Fibroblast of the aortic adventitia (primary cell): ENCODE measurements at regions not wholly inside any gene's neighbourhood (a gene's known extent, or its start where the extent isn't known, plus 50 kb on each side); places are given as distances from the start of the nearest gene placed in this dataset.

ENCODE experiments used
- DNase-seq: peaks from one replicate; pipeline ENCODE4 v3.0.0-alpha.2; 2010; ENCODE audit warnings: low read depth
- H3K4me3 ChIP-seq: 2 replicates; pipeline ENCODE4 v1.5.1; 2011; ENCODE audit warnings: low read depth, mild to moderate bottlenecking, control low read depth, low read length, moderate library complexity
- TF ChIP-seq, protein P1 (sequence below): IDR thresholded peaks from 2 replicates; pipeline ENCODE4 v1.5.1; 2011; ENCODE audit warnings: mild to moderate bottlenecking, low read length, control low read depth, inconsistent platforms; ENCODE audit not compliant: insufficient read depth

DNA sequence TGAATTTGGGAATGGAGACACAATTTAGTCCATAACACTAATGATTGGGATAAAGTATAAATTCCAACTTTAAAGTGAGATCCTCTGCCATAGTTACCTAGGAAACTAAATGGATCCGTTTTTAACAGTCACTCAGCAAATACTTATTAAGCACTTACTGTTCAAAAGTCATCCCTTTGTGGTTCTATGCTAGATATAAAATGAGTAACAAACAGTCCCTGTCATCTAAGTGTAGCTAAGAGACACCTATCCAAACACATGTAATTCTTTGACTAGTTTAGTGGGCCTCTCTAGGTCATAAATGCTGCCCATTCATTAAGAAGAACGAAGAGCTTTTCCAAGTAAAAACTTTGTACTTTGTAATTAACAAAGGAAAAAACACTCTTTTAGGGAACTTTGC, 244.2 kb upstream of the CDIN1 start:
- TF ChIP-seq, protein P1, sequence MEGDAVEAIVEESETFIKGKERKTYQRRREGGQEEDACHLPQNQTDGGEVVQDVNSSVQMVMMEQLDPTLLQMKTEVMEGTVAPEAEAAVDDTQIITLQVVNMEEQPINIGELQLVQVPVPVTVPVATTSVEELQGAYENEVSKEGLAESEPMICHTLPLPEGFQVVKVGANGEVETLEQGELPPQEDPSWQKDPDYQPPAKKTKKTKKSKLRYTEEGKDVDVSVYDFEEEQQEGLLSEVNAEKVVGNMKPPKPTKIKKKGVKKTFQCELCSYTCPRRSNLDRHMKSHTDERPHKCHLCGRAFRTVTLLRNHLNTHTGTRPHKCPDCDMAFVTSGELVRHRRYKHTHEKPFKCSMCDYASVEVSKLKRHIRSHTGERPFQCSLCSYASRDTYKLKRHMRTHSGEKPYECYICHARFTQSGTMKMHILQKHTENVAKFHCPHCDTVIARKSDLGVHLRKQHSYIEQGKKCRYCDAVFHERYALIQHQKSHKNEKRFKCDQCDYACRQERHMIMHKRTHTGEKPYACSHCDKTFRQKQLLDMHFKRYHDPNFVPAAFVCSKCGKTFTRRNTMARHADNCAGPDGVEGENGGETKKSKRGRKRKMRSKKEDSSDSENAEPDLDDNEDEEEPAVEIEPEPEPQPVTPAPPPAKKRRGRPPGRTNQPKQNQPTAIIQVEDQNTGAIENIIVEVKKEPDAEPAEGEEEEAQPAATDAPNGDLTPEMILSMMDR: no peak
- no peak overlapping the region for H3K4me3 ChIP-seq
- DNase-seq: no peak

DNA sequence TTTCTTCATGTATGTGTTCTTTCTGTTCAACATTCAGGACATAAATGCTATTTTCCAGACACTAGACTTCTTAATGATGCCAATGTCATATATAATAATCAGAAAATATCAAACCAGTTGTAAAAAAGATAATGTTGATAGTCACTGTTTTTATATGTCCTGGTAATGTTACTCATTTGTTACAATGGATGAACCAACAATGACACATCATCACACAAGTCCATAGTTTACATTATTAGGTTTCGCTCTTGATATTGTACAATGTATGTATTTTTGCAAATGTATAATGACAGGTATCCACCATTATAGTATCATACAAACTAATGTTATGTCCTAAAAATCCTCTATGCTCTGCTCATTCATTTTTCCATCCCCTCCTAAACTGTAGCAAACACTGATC, 243.8 kb upstream of the CDIN1 start:
- DNase-seq: no peak
- TF ChIP-seq, protein P1: no peak
- no peak overlapping the region for H3K4me3 ChIP-seq

DNA sequence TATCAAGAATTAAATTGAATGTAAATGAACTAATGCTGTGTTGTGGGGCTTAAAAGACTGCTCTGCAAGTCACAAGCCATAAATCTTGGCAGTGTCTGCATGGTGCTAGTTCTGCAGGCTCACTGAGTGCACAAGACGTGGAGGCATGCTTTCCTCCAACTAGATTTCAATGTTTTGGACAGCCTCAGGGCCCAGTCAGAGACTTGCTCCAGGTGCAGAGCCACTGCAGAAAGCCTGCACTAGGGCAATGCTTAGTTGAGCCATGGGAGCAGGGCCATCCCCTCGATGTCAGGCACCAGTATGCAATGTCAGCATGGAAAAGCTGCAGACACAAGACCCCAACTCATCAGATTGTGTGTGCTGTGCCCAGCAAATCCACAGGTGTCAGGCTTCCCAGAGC, 234.5 kb upstream of the CDIN1 start:
- TF ChIP-seq, protein P1: no peak
- no peak overlapping the region for H3K4me3 ChIP-seq
- DNase-seq: no peak

DNA sequence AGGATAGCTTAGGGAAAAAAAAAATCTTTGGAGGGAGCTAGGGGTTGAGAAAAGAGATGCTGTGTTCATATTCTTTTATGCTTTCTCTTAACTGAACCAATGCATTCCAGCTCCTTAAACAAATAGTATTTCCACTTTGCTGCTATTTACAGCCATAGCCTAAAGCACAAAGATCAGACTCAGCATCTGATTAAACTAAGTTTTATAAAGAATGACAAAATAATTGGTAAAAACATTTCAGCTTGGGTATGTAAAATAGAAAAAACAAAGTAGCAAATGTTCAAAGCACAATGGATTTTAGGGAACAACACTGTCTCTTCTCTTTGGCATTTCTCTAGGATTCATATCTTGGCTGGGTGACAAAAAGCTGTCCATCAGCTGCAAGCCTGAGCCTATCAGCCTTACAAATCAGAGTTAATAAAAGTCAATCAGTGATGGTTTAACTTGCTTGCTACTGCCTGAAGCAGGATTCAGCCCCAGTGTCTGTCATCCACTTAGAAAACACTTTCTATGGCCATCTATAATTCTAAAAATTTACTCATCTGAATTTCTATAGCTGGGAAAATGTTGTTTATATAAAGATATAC, 232.1 kb upstream of the CDIN1 start:
- TF ChIP-seq, protein P1: no peak
- DNase-seq: no peak
- no peak overlapping the region for H3K4me3 ChIP-seq

DNA sequence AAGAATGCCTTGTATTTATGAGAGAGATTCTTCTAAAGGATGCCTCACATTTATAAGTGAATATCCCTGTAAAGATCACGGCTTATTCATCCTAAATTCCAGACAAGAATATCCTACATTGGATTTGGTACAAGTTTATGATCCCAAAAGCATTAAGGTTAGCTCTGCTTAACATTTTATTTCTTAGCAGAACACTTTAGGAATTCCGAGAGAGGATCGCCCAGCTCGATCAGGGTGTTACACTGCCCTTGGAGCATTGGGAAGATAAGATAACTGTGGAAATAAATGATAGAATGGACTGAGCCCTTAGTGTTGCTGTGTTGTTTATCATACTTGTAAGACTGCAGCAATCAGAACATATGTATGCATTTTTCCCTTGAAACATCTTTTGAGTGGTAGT, 223.0 kb upstream of the CDIN1 start:
- H3K4me3 ChIP-seq: no peak overlapping the region
- TF ChIP-seq, protein P1: no peak
- DNase-seq: peak; percentile 71

DNA sequence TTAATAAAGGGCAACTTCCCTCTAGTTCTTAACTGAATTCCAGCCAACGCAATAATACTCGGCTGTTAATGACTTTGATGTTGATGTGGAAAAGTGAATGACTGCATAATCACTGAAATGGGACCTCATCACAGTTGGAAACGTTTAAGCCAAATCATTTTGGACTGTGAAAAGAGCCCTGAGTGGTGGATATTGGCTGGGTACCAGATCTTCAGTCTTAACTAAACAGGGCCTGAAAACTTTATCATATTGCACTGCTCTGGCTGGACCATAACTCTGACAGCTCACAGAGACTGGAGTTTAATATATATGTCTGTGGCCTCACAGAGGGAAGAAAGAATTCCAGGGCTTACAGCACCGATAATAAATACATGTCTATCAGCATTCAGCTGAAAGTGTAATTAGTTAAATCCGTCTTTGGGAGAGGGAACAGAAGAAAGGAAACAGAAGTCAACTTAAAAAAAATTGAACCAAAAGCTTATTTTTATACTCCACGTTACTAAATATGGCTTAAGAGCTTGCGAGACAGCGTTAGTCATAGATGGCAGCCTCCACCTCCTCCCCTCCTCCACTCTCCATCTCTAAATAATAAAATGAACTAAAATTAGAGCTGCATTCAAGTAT, 222.3 kb upstream of the CDIN1 start:
- H3K4me3 ChIP-seq: no peak overlapping the region
- TF ChIP-seq, protein P1: no peak
- DNase-seq: peak; percentile 95

DNA sequence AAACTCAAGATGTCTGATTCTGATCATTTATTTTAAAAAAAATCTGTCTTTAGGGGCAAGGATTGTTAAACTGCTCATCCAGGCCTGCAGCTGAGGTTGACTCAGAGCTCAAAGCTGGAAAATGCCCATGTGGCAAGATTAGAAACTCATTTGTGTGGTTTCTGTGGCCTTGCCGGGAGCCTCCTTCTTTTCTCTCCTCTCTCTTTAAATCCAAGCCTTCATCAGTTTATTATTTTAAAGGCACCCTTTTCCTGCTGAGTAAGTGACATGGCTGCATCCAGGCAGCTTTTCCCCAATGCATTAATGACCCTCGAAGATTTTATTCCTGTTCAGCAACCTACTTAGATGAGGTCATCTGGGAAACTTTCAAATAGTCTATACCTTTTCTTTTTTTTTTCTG, 221.3 kb upstream of the CDIN1 start:
- no peak overlapping the region for H3K4me3 ChIP-seq
- TF ChIP-seq, protein P1: no peak
- peak; percentile 82 for DNase-seq
